Neural cell (in vitro differentiated cells): ENCODE measurements at regions not wholly inside any gene's neighbourhood (a gene's known extent, or its start where the extent isn't known, plus 50 kb on each side); places are given as distances from the start of the nearest gene placed in this dataset.
"Not testable (repeated sequence)": the region's sequence is repeated elsewhere in the genome, so short reads cannot be mapped to it uniquely, and the experiment has no call there.

ENCODE experiments used
- EP300 ChIP-seq: fragments of 450-650 bp; conservative IDR thresholded peaks from 2 replicates; pipeline ENCODE4 v1.6.1; 2014; ENCODE audit warnings: antibody characterized with exemption, mild to moderate bottlenecking, moderate library complexity; ENCODE audit not compliant: poor library complexity, severe bottlenecking
- EZH2 ChIP-seq: fragments of 200-600, 300-800 bp; shearing (Covaris generic), sonication (generic); IDR thresholded peaks from 2 replicates; pipeline ENCODE4 v1.6.1; 2014; ENCODE audit warnings: antibody characterized with exemption, low read length, borderline replicate concordance, mild to moderate bottlenecking; ENCODE audit not compliant: insufficient read depth, poor library complexity, severe bottlenecking
- MXI1 ChIP-seq: fragments of 450-650 bp; conservative IDR thresholded peaks from 2 replicates; pipeline ENCODE4 v1.6.1; 2014; ENCODE audit warnings: antibody characterized with exemption, mild to moderate bottlenecking; ENCODE audit not compliant: poor library complexity, severe bottlenecking
- POLR2AphosphoS5 ChIP-seq: IDR thresholded peaks from 2 replicates; pipeline ENCODE4 v1.6.1; 2012
- RAD21 ChIP-seq: fragments of 450-650 bp; conservative IDR thresholded peaks from 2 replicates; pipeline ENCODE4 v1.6.1; 2014; ENCODE audit warnings: antibody characterized with exemption, mild to moderate bottlenecking, moderate library complexity
- SMC3 ChIP-seq: fragments of 450-650 bp; conservative IDR thresholded peaks from 2 replicates; pipeline ENCODE4 v1.6.1; 2014; ENCODE audit warnings: antibody characterized with exemption, mild to moderate bottlenecking, moderate library complexity; ENCODE audit not compliant: poor library complexity
- TAF1 ChIP-seq: IDR thresholded peaks from 2 replicates; pipeline ENCODE4 v1.6.1; 2012; ENCODE audit warnings: low read depth
- TF ChIP-seq, protein P1 (sequence below): fragments of 450-650 bp; IDR thresholded peaks from 2 replicates; pipeline ENCODE4 v1.5.1; 2014; ENCODE audit warnings: antibody characterized with exemption, mild to moderate bottlenecking, moderate library complexity; ENCODE audit not compliant: poor library complexity, severe bottlenecking
- TF ChIP-seq, protein P2 (sequence below): IDR thresholded peaks from 2 replicates; pipeline ENCODE4 v1.6.1; 2012; ENCODE audit warnings: borderline replicate concordance

DNA sequence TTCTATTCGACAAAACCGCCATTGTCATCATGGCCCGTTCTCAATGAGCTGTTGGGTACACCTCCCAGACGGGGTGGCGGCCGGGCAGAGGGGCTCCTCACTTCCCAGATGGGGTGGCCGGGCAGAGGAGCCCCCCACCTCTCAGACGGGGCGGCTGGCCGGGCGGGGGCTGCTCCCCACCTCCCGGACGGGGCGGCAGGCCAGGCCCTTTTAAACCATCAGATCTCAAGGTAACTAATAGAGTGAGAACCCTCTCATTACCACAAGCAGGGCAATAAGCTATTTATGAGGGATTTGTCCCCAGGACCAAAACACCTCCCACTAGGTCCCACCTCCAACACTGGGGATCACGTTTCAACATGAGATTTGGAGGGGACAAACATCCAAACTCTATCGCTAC is 571.5 kb downstream of the INSC start:
- TF ChIP-seq, protein P1, sequence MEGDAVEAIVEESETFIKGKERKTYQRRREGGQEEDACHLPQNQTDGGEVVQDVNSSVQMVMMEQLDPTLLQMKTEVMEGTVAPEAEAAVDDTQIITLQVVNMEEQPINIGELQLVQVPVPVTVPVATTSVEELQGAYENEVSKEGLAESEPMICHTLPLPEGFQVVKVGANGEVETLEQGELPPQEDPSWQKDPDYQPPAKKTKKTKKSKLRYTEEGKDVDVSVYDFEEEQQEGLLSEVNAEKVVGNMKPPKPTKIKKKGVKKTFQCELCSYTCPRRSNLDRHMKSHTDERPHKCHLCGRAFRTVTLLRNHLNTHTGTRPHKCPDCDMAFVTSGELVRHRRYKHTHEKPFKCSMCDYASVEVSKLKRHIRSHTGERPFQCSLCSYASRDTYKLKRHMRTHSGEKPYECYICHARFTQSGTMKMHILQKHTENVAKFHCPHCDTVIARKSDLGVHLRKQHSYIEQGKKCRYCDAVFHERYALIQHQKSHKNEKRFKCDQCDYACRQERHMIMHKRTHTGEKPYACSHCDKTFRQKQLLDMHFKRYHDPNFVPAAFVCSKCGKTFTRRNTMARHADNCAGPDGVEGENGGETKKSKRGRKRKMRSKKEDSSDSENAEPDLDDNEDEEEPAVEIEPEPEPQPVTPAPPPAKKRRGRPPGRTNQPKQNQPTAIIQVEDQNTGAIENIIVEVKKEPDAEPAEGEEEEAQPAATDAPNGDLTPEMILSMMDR, result not testable (repeated sequence)
- not testable (repeated sequence) for TF ChIP-seq EZH2, EP300, TAF1, RAD21, SMC3, POLR2AphosphoS5, MXI1
- TF ChIP-seq, protein P2, sequence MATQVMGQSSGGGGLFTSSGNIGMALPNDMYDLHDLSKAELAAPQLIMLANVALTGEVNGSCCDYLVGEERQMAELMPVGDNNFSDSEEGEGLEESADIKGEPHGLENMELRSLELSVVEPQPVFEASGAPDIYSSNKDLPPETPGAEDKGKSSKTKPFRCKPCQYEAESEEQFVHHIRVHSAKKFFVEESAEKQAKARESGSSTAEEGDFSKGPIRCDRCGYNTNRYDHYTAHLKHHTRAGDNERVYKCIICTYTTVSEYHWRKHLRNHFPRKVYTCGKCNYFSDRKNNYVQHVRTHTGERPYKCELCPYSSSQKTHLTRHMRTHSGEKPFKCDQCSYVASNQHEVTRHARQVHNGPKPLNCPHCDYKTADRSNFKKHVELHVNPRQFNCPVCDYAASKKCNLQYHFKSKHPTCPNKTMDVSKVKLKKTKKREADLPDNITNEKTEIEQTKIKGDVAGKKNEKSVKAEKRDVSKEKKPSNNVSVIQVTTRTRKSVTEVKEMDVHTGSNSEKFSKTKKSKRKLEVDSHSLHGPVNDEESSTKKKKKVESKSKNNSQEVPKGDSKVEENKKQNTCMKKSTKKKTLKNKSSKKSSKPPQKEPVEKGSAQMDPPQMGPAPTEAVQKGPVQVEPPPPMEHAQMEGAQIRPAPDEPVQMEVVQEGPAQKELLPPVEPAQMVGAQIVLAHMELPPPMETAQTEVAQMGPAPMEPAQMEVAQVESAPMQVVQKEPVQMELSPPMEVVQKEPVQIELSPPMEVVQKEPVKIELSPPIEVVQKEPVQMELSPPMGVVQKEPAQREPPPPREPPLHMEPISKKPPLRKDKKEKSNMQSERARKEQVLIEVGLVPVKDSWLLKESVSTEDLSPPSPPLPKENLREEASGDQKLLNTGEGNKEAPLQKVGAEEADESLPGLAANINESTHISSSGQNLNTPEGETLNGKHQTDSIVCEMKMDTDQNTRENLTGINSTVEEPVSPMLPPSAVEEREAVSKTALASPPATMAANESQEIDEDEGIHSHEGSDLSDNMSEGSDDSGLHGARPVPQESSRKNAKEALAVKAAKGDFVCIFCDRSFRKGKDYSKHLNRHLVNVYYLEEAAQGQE, result not testable (repeated sequence)
